NB4 (cell line): ENCODE measurements at regions not wholly inside any gene's neighbourhood (a gene's known extent, or its start where the extent isn't known, plus 50 kb on each side); places are given as distances from the start of the nearest gene placed in this dataset.

ENCODE experiments used
- MYC ChIP-seq: IDR thresholded peaks from 2 replicates; pipeline ENCODE4 v1.6.1; 2011; ENCODE audit warnings: low read depth, low read length
- POLR2A ChIP-seq: IDR thresholded peaks from 2 replicates; pipeline ENCODE4 v1.6.1; 2011; ENCODE audit warnings: mild to moderate bottlenecking; ENCODE audit not compliant: insufficient read length; ENCODE audit errors: extremely low read depth
- TF ChIP-seq, protein P1 (sequence below): IDR thresholded peaks from one replicate; pipeline ENCODE4 v1.5.1; 2012; ENCODE audit warnings: low read depth, low read length

GRCh38 chr4:133775469-133775868, 426.1 kb downstream of the PABPC4L start:
- no peak for TF ChIP-seq POLR2A
- TF ChIP-seq, protein P1, sequence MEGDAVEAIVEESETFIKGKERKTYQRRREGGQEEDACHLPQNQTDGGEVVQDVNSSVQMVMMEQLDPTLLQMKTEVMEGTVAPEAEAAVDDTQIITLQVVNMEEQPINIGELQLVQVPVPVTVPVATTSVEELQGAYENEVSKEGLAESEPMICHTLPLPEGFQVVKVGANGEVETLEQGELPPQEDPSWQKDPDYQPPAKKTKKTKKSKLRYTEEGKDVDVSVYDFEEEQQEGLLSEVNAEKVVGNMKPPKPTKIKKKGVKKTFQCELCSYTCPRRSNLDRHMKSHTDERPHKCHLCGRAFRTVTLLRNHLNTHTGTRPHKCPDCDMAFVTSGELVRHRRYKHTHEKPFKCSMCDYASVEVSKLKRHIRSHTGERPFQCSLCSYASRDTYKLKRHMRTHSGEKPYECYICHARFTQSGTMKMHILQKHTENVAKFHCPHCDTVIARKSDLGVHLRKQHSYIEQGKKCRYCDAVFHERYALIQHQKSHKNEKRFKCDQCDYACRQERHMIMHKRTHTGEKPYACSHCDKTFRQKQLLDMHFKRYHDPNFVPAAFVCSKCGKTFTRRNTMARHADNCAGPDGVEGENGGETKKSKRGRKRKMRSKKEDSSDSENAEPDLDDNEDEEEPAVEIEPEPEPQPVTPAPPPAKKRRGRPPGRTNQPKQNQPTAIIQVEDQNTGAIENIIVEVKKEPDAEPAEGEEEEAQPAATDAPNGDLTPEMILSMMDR, result no peak
- TF ChIP-seq MYC, result no peak
